HEK293T (cell line): ENCODE measurements at regions not wholly inside any gene's neighbourhood (a gene's known extent, or its start where the extent isn't known, plus 50 kb on each side); places are given as distances from the start of the nearest gene placed in this dataset.
A peak's percentile ranks its signal among the peaks of the same experiment; 100 is the strongest.

Experiments
- CTCF ChIA-PET: fragments of 350-600 bp; formaldehyde crosslinking; extraction: SDS; loops from one replicate; lab custom pipeline; 2021; ENCODE audit warnings: antibody characterized with exemption, inconsistent platforms; lab: Yijun Ruan, JAX
- POLR2A ChIA-PET: fragments of 350-600 bp; formaldehyde crosslinking; extraction: SDS; loops from one replicate; lab custom pipeline; 2020; ENCODE audit warnings: antibody characterized with exemption, inconsistent platforms; lab: Yijun Ruan, JAX
- DNase-seq: peaks from one replicate; pipeline ENCODE4 v3.0.0; 2012; ENCODE audit warnings: mixed read lengths; ENCODE audit errors: extremely low spot score
- ARNT ChIP-seq: fragments of 450-650 bp; IDR thresholded peaks from 2 replicates; pipeline ENCODE4 v1.6.1; 2017; ENCODE audit warnings: mild to moderate bottlenecking
- BHLHE40 ChIP-seq: fragments of 450-650 bp; IDR thresholded peaks from 2 replicates; pipeline ENCODE4 v1.6.1; 2016; ENCODE audit warnings: mild to moderate bottlenecking, moderate library complexity, borderline replicate concordance
- CTBP1 ChIP-seq: fragments of 450-650 bp; IDR thresholded peaks from 2 replicates; pipeline ENCODE4 v1.6.1; 2016; ENCODE audit warnings: borderline replicate concordance
- ELF4 ChIP-seq: fragments of 450-650 bp; IDR thresholded peaks from 2 replicates; pipeline ENCODE4 v1.6.1; 2017; ENCODE audit warnings: antibody characterized with exemption
- FOXA1 ChIP-seq: fragments of 450-650 bp; IDR thresholded peaks from 2 replicates; pipeline ENCODE4 v1.6.1; 2016; ENCODE audit warnings: mild to moderate bottlenecking
- FOXK2 ChIP-seq: fragments of 450-650 bp; IDR thresholded peaks from 2 replicates; pipeline ENCODE4 v1.6.1; 2016; ENCODE audit warnings: mild to moderate bottlenecking
- FOXM1 ChIP-seq: fragments of 450-650 bp; IDR thresholded peaks from 2 replicates; pipeline ENCODE4 v1.6.1; 2017; ENCODE audit warnings: mild to moderate bottlenecking, borderline replicate concordance
- HDGF ChIP-seq: fragments of 450-650 bp; IDR thresholded peaks from 2 replicates; pipeline ENCODE4 v1.6.1; 2017; ENCODE audit warnings: antibody characterized with exemption, borderline replicate concordance
- L3MBTL2 ChIP-seq: fragments of 450-650 bp; conservative IDR thresholded peaks from 2 replicates; pipeline ENCODE4 v1.6.1; 2016; ENCODE audit warnings: mild to moderate bottlenecking
- LEF1 ChIP-seq: fragments of 450-650 bp; IDR thresholded peaks from 2 replicates; pipeline ENCODE4 v1.6.1; 2017; ENCODE audit warnings: mild to moderate bottlenecking, borderline replicate concordance
- NFRKB ChIP-seq: fragments of 450-650 bp; IDR thresholded peaks from 2 replicates; pipeline ENCODE4 v1.6.1; 2016; ENCODE audit warnings: mild to moderate bottlenecking, moderate library complexity
- SP1 ChIP-seq: fragments of 450-650 bp; IDR thresholded peaks from 2 replicates; pipeline ENCODE4 v1.6.1; 2017
- SUZ12 ChIP-seq: fragments of 450-650 bp; IDR thresholded peaks from 2 replicates; pipeline ENCODE4 v1.6.1; 2016; ENCODE audit warnings: mild to moderate bottlenecking
- TARDBP ChIP-seq: fragments of 450-650 bp; IDR thresholded peaks from 2 replicates; pipeline ENCODE4 v1.6.1; 2016
- ZNF384 ChIP-seq: fragments of 450-650 bp; IDR thresholded peaks from 2 replicates; pipeline ENCODE4 v1.6.1; 2016
- TF ChIP-seq, protein P1 (sequence below): fragments of 450-650 bp; IDR thresholded peaks from 2 replicates; pipeline ENCODE4 v1.6.1; 2016

DNA sequence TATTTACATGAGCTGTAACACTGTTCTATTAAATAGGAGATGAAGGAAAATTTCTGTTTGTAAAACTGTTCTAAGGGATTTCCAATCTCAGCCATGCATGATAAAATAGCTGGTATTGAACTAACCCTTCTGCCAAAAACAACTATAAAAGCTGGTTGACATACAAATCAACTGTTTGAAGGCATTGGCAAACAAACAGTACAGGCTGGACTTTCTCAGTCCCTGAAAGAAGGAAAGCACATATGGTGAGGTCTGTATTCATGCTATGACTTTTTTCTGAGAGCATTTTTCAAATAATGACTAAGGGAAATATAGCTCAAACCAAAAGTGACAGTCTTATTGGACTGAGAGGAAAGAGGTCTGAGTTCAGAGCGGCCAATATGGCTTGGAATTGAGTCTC, 117.0 kb upstream of the CCDC54 start:
- POLR2A ChIA-PET: no interaction called here
- TF ChIP-seq FOXM1: no peak
- DNase-seq: no peak
- CTCF ChIA-PET: interaction anchor here (1.0 kb wide), 1 partner anchor 12 kb away, joined by 4 read pairs; no protein-coding TSS in a partner anchor

DNA sequence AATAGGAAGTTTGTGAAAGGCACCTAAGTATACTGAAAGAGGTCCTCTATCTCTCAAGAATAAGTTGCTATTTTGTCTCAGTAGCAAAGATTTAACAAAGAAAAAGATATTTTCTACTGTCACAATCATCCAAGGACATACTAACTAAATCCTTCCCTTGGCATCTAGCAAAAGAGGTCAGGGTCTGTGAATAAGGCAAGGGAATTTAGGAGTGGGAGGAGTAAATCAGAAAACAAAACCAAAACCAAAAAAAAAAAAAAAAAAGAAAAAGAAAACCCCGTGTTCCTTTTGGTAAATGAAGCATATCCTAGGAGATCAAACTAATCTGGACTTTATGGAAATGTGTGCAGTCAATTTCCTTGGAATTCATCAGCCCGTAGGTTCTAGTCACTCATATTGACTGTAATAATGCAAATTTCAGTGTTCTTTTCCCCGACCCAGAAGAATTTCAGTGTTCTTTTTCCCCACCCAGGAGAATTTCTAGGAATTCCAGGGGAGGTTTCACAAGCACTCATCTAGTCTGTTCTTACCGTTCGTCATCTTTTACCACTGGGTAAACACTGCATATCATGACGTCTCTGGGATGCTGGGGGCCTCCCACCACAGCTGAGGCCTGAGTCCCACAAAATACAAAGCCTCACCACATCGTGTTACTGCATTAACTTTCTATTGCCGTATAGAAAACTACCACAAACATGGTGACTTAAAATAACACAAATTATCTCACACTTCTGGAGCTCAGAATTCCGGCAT, 113.8 kb upstream of the CCDC54 start:
- TF ChIP-seq BHLHE40 (no peak), L3MBTL2 (no peak), FOXA1 (no peak), LEF1 (no peak), ELF4 (no peak), NFRKB (no peak), SUZ12 (no peak), ZNF384 (no peak), SP1 (no peak), ARNT (no peak), FOXK2 (no peak), TARDBP (no peak), HDGF (no peak), FOXM1 (no peak)
- TF ChIP-seq, protein P1, sequence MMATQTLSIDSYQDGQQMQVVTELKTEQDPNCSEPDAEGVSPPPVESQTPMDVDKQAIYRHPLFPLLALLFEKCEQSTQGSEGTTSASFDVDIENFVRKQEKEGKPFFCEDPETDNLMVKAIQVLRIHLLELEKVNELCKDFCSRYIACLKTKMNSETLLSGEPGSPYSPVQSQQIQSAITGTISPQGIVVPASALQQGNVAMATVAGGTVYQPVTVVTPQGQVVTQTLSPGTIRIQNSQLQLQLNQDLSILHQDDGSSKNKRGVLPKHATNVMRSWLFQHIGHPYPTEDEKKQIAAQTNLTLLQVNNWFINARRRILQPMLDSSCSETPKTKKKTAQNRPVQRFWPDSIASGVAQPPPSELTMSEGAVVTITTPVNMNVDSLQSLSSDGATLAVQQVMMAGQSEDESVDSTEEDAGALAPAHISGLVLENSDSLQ: no peak
- ChIA-PET POLR2A (no interaction called here), CTCF (interaction anchor here (0.8 kb wide), 2 partner anchors 158 to 166 kb away, joined by 3 to 4 read pairs; no protein-coding TSS in a partner anchor)
- DNase-seq: no peak

DNA sequence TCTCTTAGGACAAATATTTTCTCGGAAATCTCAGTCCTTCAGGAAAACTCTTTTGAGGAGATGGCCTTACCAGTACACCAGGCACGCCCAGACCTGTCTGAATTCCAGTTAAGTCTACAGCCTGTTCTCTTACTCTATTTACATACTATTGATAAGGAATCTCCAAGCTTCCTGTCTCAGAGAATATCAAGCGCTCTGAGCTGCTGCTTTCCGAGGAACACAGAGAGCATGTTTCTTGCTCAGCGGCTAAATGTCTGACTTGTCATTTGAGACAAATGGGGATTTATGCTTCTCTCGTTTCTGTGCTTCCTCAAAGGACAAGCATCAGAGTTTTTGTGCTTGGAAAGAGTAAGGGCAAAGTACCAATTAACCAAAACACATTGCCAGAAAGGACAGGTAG, 112.4 kb upstream of the CCDC54 start:
- POLR2A ChIA-PET: no interaction called here
- DNase-seq: no peak
- TF ChIP-seq NFRKB (no peak), SP1 (no peak), FOXK2 (no peak), ARNT (no peak), CTBP1 (no peak), LEF1 (no peak), HDGF (no peak), ELF4 (no peak), ZNF384 (no peak), BHLHE40 (no peak), TARDBP (no peak), SUZ12 (no peak), FOXM1 (no peak)
- CTCF ChIA-PET: no interaction called here

DNA sequence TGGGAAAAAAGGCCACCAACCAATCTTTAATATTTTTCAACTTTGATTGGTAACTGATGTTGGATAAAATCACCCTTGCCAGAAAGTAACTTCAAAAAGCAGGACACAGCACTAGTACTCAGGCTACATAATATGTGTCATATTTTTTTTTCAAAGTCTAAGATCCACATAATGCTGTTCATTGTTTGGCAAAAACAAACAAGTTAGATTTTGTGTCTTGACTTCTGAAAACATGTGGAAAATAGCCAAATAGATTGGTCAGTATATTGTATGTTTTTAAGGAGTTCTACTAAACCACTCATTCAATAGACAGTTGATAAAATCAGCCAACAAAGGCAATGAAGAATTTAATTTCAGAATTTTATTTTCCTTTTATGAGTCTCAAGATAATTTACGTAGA, 111.7 kb upstream of the CCDC54 start:
- DNase-seq: no peak
- ChIA-PET CTCF (no interaction called here), POLR2A (interaction anchor here (1.1 kb wide), 1 partner anchor 24 kb away, joined by 3 read pairs; no protein-coding TSS in a partner anchor)
- TF ChIP-seq TARDBP (no peak), SUZ12 (no peak), ZNF384 (no peak), ARNT (no peak), SP1 (no peak), NFRKB (no peak)

DNA sequence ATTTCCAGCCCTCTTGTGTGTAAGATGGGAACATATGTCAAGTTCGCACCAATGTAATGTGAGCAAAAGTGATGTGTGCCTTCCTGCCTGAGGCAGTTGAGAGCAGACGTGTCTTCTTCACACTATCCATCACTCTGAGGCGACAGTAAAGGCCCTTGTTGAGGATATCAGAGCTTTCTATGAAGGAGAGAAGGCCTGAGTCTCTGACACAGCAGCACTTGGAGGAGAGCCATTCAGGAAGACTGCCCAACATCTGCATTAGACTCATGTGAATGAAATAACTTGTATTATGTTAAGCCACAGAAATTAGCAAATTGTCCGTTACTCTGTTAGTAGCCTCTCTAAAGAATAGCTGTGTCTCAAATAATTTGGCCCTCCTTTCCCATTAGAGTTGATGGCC, 108.8 kb upstream of the CCDC54 start:
- no peak for DNase-seq
- CTCF ChIA-PET: interaction anchor here (0.9 kb wide), 1 partner anchor 153 kb away, joined by 6 read pairs; no protein-coding TSS in a partner anchor
- POLR2A ChIA-PET: no interaction called here
- TF ChIP-seq L3MBTL2: no peak
- TF ChIP-seq FOXM1: no peak
- no peak for TF ChIP-seq FOXA1
- no peak for TF ChIP-seq SUZ12
- no peak for TF ChIP-seq FOXK2
- TF ChIP-seq, protein P1: no peak
- no peak for TF ChIP-seq TARDBP
- no peak for TF ChIP-seq SP1
- no peak for TF ChIP-seq NFRKB
- TF ChIP-seq BHLHE40: no peak
- TF ChIP-seq ARNT: no peak

DNA sequence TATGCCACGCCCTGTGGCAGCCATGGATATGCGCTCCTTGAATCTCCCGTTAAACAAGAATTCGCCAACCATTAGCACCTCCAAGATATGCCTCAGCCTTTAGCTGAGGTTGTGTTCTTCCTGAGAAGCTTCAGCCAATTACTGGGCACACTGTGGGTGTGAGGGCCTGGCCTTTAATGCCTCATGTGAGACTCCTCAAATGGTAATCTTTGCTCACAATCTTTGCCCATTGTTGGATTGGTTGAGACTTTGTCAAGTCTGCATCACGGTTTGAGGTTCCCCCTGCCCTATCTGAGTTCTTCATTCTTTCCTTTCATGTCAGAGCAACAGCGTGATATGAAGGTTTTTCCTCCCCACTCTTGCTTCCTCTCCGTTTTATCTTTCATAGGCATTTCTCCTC, 108.1 kb upstream of the CCDC54 start:
- ChIA-PET POLR2A (no interaction called here), CTCF (interaction anchor here (0.9 kb wide), 1 partner anchor 152 kb away, joined by 6 read pairs; no protein-coding TSS in a partner anchor)
- no peak for TF ChIP-seq BHLHE40
- DNase-seq: no peak

DNA sequence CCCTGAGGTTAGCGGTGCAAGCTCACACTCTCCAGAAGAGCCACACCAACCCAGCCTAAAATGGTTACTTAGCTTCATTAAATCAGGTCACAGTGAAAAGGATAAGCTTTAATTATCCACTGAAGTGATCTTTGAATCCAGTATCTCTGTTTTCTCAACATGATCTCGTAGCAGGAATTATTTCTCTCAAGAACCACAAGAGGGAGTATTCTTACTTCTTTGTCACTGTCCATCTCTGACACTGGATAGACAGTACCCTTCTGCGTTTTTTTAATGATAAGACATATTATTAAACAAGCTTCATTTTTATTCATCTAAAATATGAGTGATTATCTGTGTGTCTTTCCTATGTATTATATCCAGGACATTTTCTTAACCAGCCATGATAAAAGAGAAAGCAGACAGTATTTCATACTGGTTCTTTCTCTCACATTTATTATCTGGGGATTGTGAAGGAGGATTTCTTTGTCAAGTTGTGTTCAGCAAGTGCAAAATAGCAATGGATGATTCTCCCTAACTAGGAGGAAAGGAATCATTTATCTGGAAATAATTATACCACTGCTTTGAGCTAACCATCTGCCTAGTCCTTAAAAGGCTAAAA, 105.4 kb upstream of the CCDC54 start:
- DNase-seq: peak; percentile 40
- TF ChIP-seq L3MBTL2 (no peak), ZNF384 (peak; percentile 27; the same call in 1 of the 2 replicates)
- ChIA-PET CTCF (interaction anchor here (0.6 to 1.5 kb wide), 12 partner anchors 9 to 271 kb away, joined by 3 to 9 read pairs (median 4); no protein-coding TSS in a partner anchor), POLR2A (no interaction called here)
